Transverse colon (tissue), 4 donors: ENCODE measurements at regions not wholly inside any gene's neighbourhood (a gene's known extent, or its start where the extent isn't known, plus 50 kb on each side); places are given as distances from the start of the nearest gene placed in this dataset.

Experiments used
- CTCF ChIP-seq, 5 experiments: fragments of 200-600 bp in 3 of 5; fragments of 450-650 bp in 2 of 5; sonication (generic) in 3 of 5; IDR thresholded peaks; 1 replicate in 2 of 5; 2 replicates in 3 of 5; pipeline ENCODE4 v1.5.1; 2016 to 2017; ENCODE audit warnings: antibody characterized with exemption in 5 of 5, inconsistent platforms in 3 of 5, mild to moderate bottlenecking in 2 of 5, moderate library complexity in 1 of 5
- EP300 ChIP-seq: sonication (generic); formaldehyde crosslinking; IDR thresholded peaks from one replicate; pipeline ENCODE4 v1.6.1; 2017; ENCODE audit warnings: antibody characterized with exemption, low read depth
- POLR2A ChIP-seq: fragments of 450-650 bp; IDR thresholded peaks from one replicate; pipeline ENCODE4 v1.6.1; 2016; ENCODE audit warnings: antibody characterized with exemption, mild to moderate bottlenecking, moderate library complexity
- POLR2AphosphoS5 ChIP-seq, 3 donors: sonication (generic); formaldehyde crosslinking; IDR thresholded peaks; one replicate each; pipeline ENCODE4 v1.6.1; 2016; ENCODE audit warnings: antibody characterized with exemption in 3 of 3

DNA sequence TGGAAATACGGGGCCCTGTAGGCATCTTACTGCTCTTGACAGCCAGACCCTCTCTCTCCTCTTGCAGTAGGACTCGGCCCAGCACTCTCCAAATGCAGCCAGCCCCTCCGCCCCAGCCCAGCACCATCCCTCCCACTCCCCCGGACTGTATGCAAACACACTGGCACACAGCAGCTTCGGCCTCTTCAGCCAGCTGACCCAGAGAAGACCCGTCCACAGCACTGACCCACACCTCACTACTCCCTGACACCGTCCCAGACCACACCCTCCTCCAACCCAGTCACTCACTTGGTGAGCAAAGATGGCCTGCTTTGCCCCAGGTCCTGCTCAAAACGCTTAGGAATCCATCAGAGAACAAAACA is 164.6 kb downstream of the IGLL1 start:
- TF ChIP-seq CTCF (IDR thresholded peaks at IDR 0.05) (no peak), POLR2A (no peak), POLR2AphosphoS5 (IDR thresholded peaks at IDR 0.05) (no peak), EP300 (no peak)
